Chondrocyte (in vitro differentiated cells): ENCODE measurements at regions not wholly inside any gene's neighbourhood (a gene's known extent, or its start where the extent isn't known, plus 50 kb on each side); places are given as distances from the start of the nearest gene placed in this dataset.

Experiments
- DNase-seq: peaks from one replicate; pipeline ENCODE4 v3.0.0; 2021; ENCODE audit warnings: mixed read lengths, low spot score
- H3K27ac Mint-ChIP-seq: one replicate; pipeline ENCODE4 v1.8.0; 2021; ENCODE audit warnings: mild to moderate bottlenecking, moderate library complexity, mixed read lengths; ENCODE audit not compliant: unreplicated experiment
- H3K27me3 Mint-ChIP-seq: 2 replicates; pipeline ENCODE4 v1.8.0; 2021; ENCODE audit warnings: low read depth, mixed read lengths
- H3K36me3 Mint-ChIP-seq: 2 replicates; pipeline ENCODE4 v1.8.0; 2021; ENCODE audit warnings: low read depth, mixed read lengths
- H3K4me1 Mint-ChIP-seq: 2 replicates; pipeline ENCODE4 v1.8.0; 2021; ENCODE audit warnings: low read depth, mild to moderate bottlenecking, mixed read lengths
- H3K4me3 Mint-ChIP-seq: one replicate; pipeline ENCODE4 v1.8.0; 2021; ENCODE audit warnings: mild to moderate bottlenecking, moderate library complexity, mixed read lengths; ENCODE audit not compliant: unreplicated experiment
- H3K9me3 Mint-ChIP-seq: 2 replicates; pipeline ENCODE4 v1.8.0; 2021; ENCODE audit warnings: low read depth, mixed read lengths
- TF ChIP-seq, protein P1 (sequence below): fragments of 200-600 bp; sonication (generic); IDR thresholded peaks from 2 replicates; pipeline ENCODE4 v1.5.0; 2021; ENCODE audit warnings: antibody characterized with exemption, mild to moderate bottlenecking, moderate library complexity

DNA sequence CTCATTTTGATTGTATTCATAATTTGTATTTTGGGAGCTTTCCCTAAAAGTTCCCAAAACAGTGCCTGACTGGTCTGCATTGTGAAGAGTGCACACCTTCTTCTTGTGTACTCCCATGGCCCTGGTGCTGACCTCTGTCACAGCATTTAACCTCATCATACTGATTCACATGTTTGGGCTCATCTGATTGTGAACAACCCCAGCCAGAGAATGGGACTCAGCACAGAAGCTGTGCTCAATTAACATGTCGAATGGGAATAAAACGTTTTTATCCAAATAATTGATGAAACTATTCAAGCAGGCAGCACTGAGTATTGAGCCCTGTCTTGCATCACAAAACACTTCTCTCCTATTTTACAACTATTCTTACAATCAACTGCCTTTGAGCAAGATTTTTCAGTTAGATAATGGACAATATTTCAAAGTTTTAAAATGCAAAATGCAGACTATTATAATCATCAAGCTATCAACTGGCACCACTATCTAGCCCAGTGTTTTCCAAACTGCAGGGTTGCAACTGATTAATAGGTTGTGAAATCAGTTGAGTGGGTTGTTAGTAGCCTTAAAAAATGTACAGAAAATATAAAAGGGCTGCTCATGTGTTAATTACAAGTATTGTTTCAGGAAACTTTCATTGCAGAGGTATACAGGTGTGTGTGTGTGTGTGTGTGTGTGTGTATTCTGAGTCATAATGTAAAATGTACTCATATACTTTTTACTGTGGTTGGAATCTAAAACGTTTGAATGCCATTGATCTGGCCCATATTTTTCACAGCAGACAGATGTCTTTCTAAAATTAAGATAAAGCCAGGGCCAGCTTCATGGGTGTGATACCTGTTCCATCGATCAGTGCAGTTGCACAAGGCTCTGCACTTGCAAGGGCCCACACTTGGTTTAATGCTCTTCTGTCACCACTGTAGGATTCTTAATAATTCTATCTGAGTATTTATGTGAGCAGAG, 190.5 kb downstream of the PIK3R1 start:
- Mint-ChIP-seq H3K36me3 (no peaks in the 10 kb centered on the region), H3K27ac (no peak overlapping the region), H3K4me1 (peaks cover 49% of the 10 kb centered on the region), H3K4me3 (no peak overlapping the region), H3K9me3 (no peaks in the 10 kb centered on the region), H3K27me3 (no peaks in the 10 kb centered on the region)
- TF ChIP-seq, protein P1, sequence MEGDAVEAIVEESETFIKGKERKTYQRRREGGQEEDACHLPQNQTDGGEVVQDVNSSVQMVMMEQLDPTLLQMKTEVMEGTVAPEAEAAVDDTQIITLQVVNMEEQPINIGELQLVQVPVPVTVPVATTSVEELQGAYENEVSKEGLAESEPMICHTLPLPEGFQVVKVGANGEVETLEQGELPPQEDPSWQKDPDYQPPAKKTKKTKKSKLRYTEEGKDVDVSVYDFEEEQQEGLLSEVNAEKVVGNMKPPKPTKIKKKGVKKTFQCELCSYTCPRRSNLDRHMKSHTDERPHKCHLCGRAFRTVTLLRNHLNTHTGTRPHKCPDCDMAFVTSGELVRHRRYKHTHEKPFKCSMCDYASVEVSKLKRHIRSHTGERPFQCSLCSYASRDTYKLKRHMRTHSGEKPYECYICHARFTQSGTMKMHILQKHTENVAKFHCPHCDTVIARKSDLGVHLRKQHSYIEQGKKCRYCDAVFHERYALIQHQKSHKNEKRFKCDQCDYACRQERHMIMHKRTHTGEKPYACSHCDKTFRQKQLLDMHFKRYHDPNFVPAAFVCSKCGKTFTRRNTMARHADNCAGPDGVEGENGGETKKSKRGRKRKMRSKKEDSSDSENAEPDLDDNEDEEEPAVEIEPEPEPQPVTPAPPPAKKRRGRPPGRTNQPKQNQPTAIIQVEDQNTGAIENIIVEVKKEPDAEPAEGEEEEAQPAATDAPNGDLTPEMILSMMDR = no peak
- no peak for DNase-seq

DNA sequence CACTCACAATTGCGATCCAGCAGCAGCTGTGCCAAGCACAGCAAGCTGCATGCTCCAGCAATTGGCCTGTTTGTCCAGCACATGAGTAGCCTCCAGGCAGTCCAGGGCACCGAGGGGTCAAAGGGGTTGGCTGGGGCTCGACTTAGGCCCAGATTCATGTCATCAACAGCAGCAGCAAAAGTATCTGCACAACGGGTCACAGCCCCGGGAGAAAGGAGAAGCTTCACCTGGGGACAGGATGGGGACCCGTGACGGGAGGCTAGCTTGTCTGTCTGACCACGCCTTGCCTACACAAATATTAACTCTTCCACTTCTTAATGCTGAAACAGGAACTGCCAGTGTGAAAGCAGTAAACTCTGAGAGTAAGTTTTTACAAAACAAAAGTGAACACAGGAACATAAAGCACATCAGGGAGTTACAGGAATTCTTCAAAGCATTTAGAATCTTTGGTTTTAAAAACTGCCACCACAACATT, 191.2 kb downstream of the PIK3R1 start:
- no peaks in the 10 kb centered on the region for H3K36me3 Mint-ChIP-seq
- H3K4me3 Mint-ChIP-seq = no peak overlapping the region
- TF ChIP-seq, protein P1 = no peak
- H3K4me1 Mint-ChIP-seq = peaks cover 49% of the 10 kb centered on the region
- H3K27ac Mint-ChIP-seq = peak overlapping the region; percentile 43
- H3K27me3 Mint-ChIP-seq = no peaks in the 10 kb centered on the region
- no peak for DNase-seq
- no peaks in the 10 kb centered on the region for H3K9me3 Mint-ChIP-seq

DNA sequence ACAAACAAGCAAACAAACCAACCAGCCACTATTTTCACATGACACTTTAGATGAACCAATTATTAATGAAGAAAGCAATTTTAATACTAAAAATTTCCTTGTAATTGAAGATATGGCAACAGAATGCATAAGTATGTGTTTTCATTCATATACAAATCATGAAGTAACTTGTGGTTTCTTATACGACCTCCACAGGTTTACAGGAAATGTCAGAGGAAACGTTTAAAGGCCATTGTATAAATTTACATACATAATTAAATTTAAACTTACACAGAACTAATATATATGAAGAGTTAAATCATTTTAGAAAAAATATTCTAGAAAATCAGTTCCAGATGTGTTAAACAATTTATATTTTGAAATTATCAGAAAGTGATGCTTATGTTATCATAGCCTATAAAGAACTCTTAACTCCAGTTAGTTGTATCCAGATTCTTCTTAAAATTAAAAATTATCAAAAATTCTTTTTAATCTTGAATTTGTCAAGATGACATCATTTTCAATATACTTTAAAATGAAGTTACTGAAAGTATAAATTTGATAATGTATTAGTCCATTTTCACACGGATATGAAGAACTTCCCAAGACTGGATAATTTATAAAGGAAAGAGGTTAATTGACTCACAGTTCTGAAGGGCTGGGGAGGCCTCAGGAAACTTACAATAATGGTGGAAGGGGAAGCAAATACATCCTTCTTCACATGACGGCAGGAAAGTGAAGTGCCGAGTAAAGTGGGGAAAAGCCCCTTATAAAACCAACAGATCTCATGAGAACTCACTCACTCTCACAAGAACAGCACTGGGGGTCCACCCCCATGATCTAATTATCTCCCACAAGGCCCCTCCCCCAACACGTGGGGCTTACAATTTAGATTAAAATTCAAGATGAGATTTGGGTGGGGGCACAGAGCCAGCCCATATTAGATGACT, 192.0 kb downstream of the PIK3R1 start:
- no peak for DNase-seq
- Mint-ChIP-seq H3K4me1 (peaks cover 49% of the 10 kb centered on the region), H3K27me3 (no peaks in the 10 kb centered on the region), H3K4me3 (no peak overlapping the region), H3K27ac (no peak overlapping the region), H3K9me3 (no peaks in the 10 kb centered on the region), H3K36me3 (no peaks in the 10 kb centered on the region)
- TF ChIP-seq, protein P1 = no peak

DNA sequence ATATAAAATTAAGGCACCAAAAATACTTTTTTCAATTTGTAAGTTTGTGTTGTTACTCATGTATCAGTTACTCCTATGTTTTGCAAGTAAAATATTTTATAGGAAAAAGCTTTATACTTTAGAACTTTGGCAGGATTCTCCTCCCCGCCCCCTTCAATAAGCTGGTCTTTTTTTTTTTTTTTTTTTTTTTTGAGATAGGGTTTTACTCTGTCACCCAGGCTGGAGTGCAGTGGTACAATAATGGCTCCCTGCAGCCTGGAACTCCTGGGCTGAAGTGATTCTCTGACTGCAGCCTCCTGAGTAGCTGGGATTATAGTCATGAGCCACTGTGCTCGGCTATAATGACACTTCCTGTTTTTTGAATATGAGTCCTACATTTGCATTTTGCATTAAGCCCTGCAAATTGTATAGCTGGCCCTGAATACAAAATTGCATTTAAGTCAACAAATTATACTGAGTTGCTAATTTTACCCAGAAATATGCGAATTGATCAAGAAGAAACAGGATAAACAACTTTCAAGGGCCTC, 192.9 kb downstream of the PIK3R1 start:
- H3K9me3 Mint-ChIP-seq = peaks cover 3% of the 10 kb centered on the region
- DNase-seq = no peak
- TF ChIP-seq, protein P1 = no peak
- no peak overlapping the region for H3K27ac Mint-ChIP-seq
- H3K27me3 Mint-ChIP-seq = no peaks in the 10 kb centered on the region
- no peaks in the 10 kb centered on the region for H3K36me3 Mint-ChIP-seq
- peaks cover 40% of the 10 kb centered on the region for H3K4me1 Mint-ChIP-seq
- H3K4me3 Mint-ChIP-seq = no peak overlapping the region

DNA sequence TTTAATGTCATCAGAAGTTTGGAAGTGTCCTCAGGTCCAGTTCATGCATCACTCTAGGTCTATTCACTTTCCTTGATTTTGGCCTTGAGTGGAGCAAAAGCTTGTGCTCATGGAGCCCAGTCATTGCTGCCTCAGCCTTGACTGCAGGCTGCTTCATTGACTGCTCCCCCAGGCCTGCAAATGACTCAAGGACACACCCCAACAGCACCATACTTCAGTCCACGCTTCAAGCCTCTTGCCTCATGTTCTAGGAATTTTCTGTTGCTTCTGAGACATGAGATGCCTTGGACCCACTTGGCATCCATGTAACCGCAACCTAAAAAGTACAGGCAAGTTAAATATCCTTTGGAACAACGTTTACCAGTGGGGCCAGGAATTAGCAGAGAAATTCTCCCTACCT, 193.7 kb downstream of the PIK3R1 start:
- Mint-ChIP-seq H3K27ac (peak overlapping the region; percentile 53), H3K4me1 (peaks cover 38% of the 10 kb centered on the region)

More for the DNA sequence above, 193.7 kb downstream of the PIK3R1 start:
- TF ChIP-seq, protein P1 = no peak
- H3K4me3 Mint-ChIP-seq = no peak overlapping the region
- no peaks in the 10 kb centered on the region for H3K27me3 Mint-ChIP-seq
- peaks cover 3% of the 10 kb centered on the region for H3K9me3 Mint-ChIP-seq
- H3K36me3 Mint-ChIP-seq = no peaks in the 10 kb centered on the region
- DNase-seq = no peak
